Cardiac muscle cell (in vitro differentiated cells and primary cell): ENCODE measurements at regions not wholly inside any gene's neighbourhood (a gene's known extent, or its start where the extent isn't known, plus 50 kb on each side); places are given as distances from the start of the nearest gene placed in this dataset.

Experiments used
- DNase-seq, 2 donors: peaks; one replicate each; pipeline versions ENCODE4 v3.0.0 to v3.0.0-alpha.2; 2010 to 2017; ENCODE audit warnings: low read depth in 1 of 2, low spot score in 1 of 2
- H3K27ac ChIP-seq: fragments of 200-600 bp; sonication (generic); 2 replicates; pipeline ENCODE4 v1.5.1; 2016
- H3K27me3 ChIP-seq: fragments of 200-600 bp; sonication (generic); 2 replicates; pipeline ENCODE4 v1.6.0; 2016; ENCODE audit warnings: control low read depth
- H3K36me3 ChIP-seq: fragments of 200-600 bp; sonication (generic); 2 replicates; pipeline ENCODE4 v1.5.1; 2016; ENCODE audit warnings: control low read depth
- H3K4me1 ChIP-seq: fragments of 200-600 bp; sonication (generic); 2 replicates; pipeline ENCODE4 v1.8.1; 2017; ENCODE audit warnings: low read depth, mild to moderate bottlenecking, mixed run types
- H3K4me3 ChIP-seq: fragments of 200-600 bp; sonication (generic); 2 replicates; pipeline ENCODE4 v1.5.1; 2016; ENCODE audit warnings: mild to moderate bottlenecking
- H3K9me3 ChIP-seq: fragments of 200-600 bp; sonication (generic); 2 replicates; pipeline ENCODE4 v1.5.1; 2017; ENCODE audit warnings: low read depth, mild to moderate bottlenecking, control low read depth
- TF ChIP-seq, protein P1 (sequence below): IDR thresholded peaks from 2 replicates; pipeline ENCODE4 v1.5.1; 2012; ENCODE audit warnings: low read depth, mild to moderate bottlenecking, low read length

- DNase-seq, result no peak
- Histone ChIP-seq H3K4me3 (no peak overlapping the region), H3K36me3 (no peaks in the 10 kb centered on the region), H3K27ac (no peak overlapping the region), H3K4me1 (no peaks in the 10 kb centered on the region), H3K27me3 (no peaks in the 10 kb centered on the region), H3K9me3 (no peaks in the 10 kb centered on the region)
- TF ChIP-seq, protein P1, sequence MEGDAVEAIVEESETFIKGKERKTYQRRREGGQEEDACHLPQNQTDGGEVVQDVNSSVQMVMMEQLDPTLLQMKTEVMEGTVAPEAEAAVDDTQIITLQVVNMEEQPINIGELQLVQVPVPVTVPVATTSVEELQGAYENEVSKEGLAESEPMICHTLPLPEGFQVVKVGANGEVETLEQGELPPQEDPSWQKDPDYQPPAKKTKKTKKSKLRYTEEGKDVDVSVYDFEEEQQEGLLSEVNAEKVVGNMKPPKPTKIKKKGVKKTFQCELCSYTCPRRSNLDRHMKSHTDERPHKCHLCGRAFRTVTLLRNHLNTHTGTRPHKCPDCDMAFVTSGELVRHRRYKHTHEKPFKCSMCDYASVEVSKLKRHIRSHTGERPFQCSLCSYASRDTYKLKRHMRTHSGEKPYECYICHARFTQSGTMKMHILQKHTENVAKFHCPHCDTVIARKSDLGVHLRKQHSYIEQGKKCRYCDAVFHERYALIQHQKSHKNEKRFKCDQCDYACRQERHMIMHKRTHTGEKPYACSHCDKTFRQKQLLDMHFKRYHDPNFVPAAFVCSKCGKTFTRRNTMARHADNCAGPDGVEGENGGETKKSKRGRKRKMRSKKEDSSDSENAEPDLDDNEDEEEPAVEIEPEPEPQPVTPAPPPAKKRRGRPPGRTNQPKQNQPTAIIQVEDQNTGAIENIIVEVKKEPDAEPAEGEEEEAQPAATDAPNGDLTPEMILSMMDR, result no peak
Measured at GRCh38 chr15:54987881-54988280, 208.9 kb downstream of the RSL24D1 start.

- H3K4me3 ChIP-seq, result no peak overlapping the region
- no peaks in the 10 kb centered on the region for H3K4me1 ChIP-seq
- TF ChIP-seq, protein P1, result no peak
- no peaks in the 10 kb centered on the region for H3K9me3 ChIP-seq
- no peaks in the 10 kb centered on the region for H3K27me3 ChIP-seq
- no peak overlapping the region for H3K27ac ChIP-seq
- no peak for DNase-seq
- H3K36me3 ChIP-seq, result no peaks in the 10 kb centered on the region
Measured at GRCh38 chr15:54979964-54980363, 216.8 kb downstream of the RSL24D1 start.

- Histone ChIP-seq H3K9me3 (no peaks in the 10 kb centered on the region), H3K4me3 (no peak overlapping the region), H3K27ac (no peak overlapping the region), H3K27me3 (no peaks in the 10 kb centered on the region), H3K36me3 (no peaks in the 10 kb centered on the region), H3K4me1 (no peaks in the 10 kb centered on the region)
- DNase-seq, result no peak
- TF ChIP-seq, protein P1, result no peak
Measured at GRCh38 chr15:54962637-54963036, 234.1 kb downstream of the RSL24D1 start.

GRCh38 chr15:54960266-54960665 is 236.5 kb downstream of the RSL24D1 start:
- no peaks in the 10 kb centered on the region for H3K9me3 ChIP-seq
- DNase-seq, result no peak
- H3K36me3 ChIP-seq, result no peaks in the 10 kb centered on the region
- H3K27ac ChIP-seq, result no peak overlapping the region
- H3K4me1 ChIP-seq, result no peaks in the 10 kb centered on the region
- no peaks in the 10 kb centered on the region for H3K27me3 ChIP-seq
- TF ChIP-seq, protein P1, result no peak
- H3K4me3 ChIP-seq, result no peak overlapping the region

GRCh38 chr15:54941417-54941816 is 255.3 kb downstream of the RSL24D1 start:
- TF ChIP-seq, protein P1, result no peak
- Histone ChIP-seq H3K4me3 (no peak overlapping the region), H3K27ac (no peak overlapping the region), H3K27me3 (no peaks in the 10 kb centered on the region), H3K36me3 (no peaks in the 10 kb centered on the region), H3K9me3 (no peaks in the 10 kb centered on the region), H3K4me1 (no peaks in the 10 kb centered on the region)
- no peak for DNase-seq

DNA sequence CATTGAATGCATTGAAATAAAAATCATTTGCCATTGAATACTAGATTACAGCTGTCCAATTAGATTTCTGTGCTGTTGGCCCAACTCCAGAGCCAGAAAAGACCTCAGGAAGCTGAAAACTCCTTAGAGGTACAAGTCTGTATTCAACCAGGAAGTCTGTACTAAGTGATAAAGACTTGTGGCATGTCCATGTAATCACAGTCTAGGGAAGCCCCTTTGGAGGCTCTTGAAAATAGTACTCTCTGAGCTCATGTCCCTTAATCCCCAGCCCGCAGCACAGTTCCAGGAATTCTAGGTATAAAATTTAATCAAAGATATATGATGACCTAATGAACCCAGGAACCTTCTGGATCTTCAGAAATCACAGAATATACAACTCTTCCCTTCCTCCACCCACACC is 279.4 kb downstream of the RSL24D1 start:
- no peak for DNase-seq
- no peaks in the 10 kb centered on the region for H3K27me3 ChIP-seq
- TF ChIP-seq, protein P1, result no peak
- H3K4me3 ChIP-seq, result no peak overlapping the region
- H3K9me3 ChIP-seq, result no peaks in the 10 kb centered on the region
- no peaks in the 10 kb centered on the region for H3K36me3 ChIP-seq
- H3K27ac ChIP-seq, result no peak overlapping the region
- no peaks in the 10 kb centered on the region for H3K4me1 ChIP-seq
